Spleen (tissue), 7 donors: ENCODE measurements at regions not wholly inside any gene's neighbourhood (a gene's known extent, or its start where the extent isn't known, plus 50 kb on each side); places are given as distances from the start of the nearest gene placed in this dataset.

Experiments
- POLR2A ChIP-seq, 3 donors: fragments of 450-650 bp; IDR thresholded peaks; one replicate each; pipeline ENCODE4 v1.5.1; 2017; ENCODE audit warnings: antibody characterized with exemption in 3 of 3, mild to moderate bottlenecking in 1 of 3
- POLR2AphosphoS5 ChIP-seq, 3 donors: sonication (generic); formaldehyde crosslinking; IDR thresholded peaks; one replicate each; pipeline ENCODE4 v1.5.1; 2017; ENCODE audit warnings: antibody characterized with exemption in 3 of 3
- TF ChIP-seq, protein P1 (sequence below), 11 experiments: fragments of 200-600 bp in 7 of 11; fragments of 450-650 bp in 4 of 11; sonication (generic) in 4 of 11; IDR thresholded peaks in 8 of 11; conservative IDR thresholded peaks in 3 of 11; 1 replicate in 7 of 11; 2 replicates in 4 of 11; pipeline versions ENCODE4 v1.4.0 to v1.8.0; 2016 to 2021; ENCODE audit warnings: antibody characterized with exemption in 11 of 11, inconsistent platforms in 4 of 11, mild to moderate bottlenecking in 1 of 11
- donor health status: DM: no; HTN: no; CAD: no; lungs with moderate emphysema.
- donor health status: DM: no; HTN: no; CAD: no.
- donor health status: DM: no; HTN: no; CAD: no.

GRCh38 chr18:60096428-60096827 lies 196.6 kb downstream of the PMAIP1 start:
- TF ChIP-seq POLR2A (IDR thresholded peaks at IDR 0.05) (no peak), POLR2AphosphoS5 (IDR thresholded peaks at IDR 0.05) (no peak)
- TF ChIP-seq, protein P1, sequence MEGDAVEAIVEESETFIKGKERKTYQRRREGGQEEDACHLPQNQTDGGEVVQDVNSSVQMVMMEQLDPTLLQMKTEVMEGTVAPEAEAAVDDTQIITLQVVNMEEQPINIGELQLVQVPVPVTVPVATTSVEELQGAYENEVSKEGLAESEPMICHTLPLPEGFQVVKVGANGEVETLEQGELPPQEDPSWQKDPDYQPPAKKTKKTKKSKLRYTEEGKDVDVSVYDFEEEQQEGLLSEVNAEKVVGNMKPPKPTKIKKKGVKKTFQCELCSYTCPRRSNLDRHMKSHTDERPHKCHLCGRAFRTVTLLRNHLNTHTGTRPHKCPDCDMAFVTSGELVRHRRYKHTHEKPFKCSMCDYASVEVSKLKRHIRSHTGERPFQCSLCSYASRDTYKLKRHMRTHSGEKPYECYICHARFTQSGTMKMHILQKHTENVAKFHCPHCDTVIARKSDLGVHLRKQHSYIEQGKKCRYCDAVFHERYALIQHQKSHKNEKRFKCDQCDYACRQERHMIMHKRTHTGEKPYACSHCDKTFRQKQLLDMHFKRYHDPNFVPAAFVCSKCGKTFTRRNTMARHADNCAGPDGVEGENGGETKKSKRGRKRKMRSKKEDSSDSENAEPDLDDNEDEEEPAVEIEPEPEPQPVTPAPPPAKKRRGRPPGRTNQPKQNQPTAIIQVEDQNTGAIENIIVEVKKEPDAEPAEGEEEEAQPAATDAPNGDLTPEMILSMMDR (IDR thresholded peaks at IDR 0.05 in 8 of 11, conservative IDR thresholded peaks at IDR 0.05 in 3 of 11) = no peak
